ENCODE measurements at regions not wholly inside any gene's neighbourhood (a gene's known extent, or its start where the extent isn't known, plus 50 kb on each side); places are given as distances from the start of the nearest gene placed in this dataset.

DNA sequence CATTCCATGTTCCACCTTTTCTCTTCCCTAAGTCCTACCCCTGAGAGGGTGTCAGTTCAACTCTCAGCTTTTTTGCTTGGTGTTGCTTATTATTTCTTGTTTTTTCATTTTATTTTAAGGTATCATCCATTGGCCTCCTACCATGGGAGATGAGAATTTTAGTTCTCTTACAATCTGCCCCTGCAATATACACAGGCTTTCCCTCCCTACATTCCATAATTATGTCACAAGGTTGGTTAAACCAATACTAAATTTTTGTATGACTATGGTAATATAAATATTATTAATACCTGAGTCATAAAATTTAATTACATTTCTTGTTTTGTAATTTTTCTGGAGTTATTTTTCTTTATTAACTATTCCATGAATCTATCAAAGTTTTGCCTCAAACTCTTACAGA, 216.2 kb downstream of the SNX19 start:
- H3K4me3 ChIP-seq (ENCODE audit: low read length), result no peak overlapping the region
- DNase-seq (ENCODE audit: low read depth), result no peak
- TF ChIP-seq, protein P1, sequence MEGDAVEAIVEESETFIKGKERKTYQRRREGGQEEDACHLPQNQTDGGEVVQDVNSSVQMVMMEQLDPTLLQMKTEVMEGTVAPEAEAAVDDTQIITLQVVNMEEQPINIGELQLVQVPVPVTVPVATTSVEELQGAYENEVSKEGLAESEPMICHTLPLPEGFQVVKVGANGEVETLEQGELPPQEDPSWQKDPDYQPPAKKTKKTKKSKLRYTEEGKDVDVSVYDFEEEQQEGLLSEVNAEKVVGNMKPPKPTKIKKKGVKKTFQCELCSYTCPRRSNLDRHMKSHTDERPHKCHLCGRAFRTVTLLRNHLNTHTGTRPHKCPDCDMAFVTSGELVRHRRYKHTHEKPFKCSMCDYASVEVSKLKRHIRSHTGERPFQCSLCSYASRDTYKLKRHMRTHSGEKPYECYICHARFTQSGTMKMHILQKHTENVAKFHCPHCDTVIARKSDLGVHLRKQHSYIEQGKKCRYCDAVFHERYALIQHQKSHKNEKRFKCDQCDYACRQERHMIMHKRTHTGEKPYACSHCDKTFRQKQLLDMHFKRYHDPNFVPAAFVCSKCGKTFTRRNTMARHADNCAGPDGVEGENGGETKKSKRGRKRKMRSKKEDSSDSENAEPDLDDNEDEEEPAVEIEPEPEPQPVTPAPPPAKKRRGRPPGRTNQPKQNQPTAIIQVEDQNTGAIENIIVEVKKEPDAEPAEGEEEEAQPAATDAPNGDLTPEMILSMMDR (IDR thresholded peaks at IDR 0.05; ENCODE audit: insufficient read depth, low read depth, low read length, missing control alignments), result no peak

DNA sequence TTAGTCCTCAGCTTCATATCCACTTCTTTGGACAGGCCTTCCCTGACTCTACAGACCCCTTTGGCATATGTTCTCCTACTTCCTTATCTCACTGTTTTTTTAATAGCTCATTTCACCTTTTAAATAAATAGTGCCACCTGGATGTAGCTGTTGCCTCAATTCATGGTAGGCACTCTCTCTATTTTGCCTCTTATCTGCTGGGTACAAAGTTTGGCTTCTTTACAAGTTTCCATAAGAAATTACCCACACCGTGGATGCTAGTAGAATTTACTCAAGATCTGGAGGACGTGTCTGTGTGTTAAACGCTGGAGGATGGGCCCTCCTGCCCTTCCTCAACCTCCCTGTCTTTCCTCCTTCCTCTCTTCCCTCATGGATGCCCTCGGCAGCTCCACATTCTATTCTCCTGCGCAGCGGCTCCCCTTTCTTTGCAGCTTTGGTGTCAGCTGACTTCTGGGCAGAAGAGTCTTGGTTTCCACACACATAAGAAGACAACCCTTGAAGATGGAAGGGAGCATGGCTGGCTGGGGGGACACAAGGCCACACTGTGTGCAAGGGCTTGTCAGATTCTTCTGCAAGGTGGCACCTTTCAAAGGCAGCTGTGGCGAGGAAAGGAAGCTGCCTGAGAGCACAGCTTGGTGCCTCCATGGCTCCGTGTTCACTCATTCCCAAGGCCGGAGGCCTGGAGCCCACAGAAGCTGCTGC, 212.6 kb downstream of the SNX19 start:
- DNase-seq (ENCODE audit: low read depth), result no peak
- no peak overlapping the region for H3K4me3 ChIP-seq (ENCODE audit: low read length)
- TF ChIP-seq, protein P1 (IDR thresholded peaks at IDR 0.05; ENCODE audit: insufficient read depth, low read depth, low read length, missing control alignments), result no peak

DNA sequence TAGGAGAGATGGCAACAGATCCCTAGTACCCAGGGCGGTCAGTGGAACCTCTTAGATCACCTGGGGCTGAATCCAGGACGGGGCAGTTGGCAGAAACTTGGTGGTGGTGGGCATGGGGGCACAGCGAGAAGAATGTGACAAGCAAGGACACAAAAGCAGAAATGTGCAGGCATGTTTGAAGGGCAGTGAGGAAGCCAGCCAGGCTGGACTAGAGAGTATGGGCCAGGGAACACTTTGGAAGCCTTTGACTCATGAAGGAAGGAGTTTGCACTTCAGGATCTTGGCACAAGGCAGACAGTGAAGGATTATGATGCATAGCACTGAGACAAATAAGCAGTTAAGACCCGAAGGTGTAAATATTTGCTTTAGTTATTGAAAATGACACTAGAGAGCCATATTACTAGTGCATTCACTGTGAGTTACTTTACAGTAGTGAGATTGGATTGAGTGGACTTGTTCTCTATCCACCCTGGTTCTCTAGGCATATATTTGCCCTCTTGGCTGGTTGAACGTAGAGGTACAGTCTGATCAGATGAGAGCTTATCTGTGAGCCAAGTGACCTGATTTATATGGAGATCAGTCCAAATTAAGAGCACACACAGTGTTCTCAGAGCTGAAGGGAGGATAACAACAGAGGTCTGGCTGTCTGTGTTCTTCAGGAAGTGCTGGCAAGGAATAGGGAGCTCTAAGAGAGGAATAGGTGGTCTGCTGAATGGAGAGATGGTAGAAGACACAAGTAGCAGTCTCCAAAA, 210.4 kb downstream of the SNX19 start:
- TF ChIP-seq, protein P1 (IDR thresholded peaks at IDR 0.05; ENCODE audit: insufficient read depth, low read depth, low read length, missing control alignments), result no peak
- peak; percentile 39 for DNase-seq (ENCODE audit: low read depth)
- no peak overlapping the region for H3K4me3 ChIP-seq (ENCODE audit: low read length)

DNA sequence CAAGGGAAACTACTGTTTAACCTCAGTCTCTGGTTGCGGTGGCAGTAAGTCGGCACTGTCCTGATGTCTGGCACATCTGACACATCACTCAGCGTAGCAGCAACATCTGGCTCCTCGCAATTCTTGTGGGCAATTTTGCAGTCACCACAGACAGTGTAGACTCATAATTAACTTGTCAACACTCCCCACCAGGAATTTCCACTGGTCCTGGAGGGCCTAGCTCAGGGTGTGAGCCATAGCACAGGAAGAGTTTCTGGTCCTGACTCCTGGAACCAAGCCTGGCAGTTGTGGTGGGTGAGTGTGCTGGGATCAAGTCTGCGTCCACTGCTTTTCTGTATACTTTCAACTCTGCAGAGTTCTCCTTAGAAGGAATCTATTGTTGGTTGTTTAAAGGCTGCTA, 209.7 kb downstream of the SNX19 start:
- H3K4me3 ChIP-seq (ENCODE audit: low read length), result no peak overlapping the region
- DNase-seq (ENCODE audit: low read depth), result no peak
- TF ChIP-seq, protein P1 (IDR thresholded peaks at IDR 0.05; ENCODE audit: insufficient read depth, low read depth, low read length, missing control alignments), result no peak

DNA sequence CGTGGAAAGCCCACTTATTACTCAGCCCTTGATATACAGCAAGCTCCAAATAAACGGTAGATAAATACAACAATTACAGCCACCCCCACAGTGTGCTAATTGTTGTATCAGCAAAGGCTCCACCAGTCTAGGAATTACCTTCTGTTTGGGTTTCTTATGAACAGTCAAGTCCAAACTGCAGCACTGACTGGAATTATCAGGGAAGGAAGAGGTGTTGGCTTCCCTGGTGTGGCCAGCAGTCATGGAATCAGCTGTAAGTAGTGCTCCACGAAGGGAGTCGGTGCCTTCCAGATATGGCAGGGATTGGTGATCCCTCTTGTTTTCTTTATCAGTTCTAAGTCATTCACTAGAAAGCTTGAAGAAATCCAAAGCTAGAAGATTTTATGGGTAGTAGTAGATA, 209.1 kb downstream of the SNX19 start:
- H3K4me3 ChIP-seq (ENCODE audit: low read length), result no peak overlapping the region
- no peak for DNase-seq (ENCODE audit: low read depth)
- TF ChIP-seq, protein P1 (IDR thresholded peaks at IDR 0.05; ENCODE audit: insufficient read depth, low read depth, low read length, missing control alignments), result no peak

DNA sequence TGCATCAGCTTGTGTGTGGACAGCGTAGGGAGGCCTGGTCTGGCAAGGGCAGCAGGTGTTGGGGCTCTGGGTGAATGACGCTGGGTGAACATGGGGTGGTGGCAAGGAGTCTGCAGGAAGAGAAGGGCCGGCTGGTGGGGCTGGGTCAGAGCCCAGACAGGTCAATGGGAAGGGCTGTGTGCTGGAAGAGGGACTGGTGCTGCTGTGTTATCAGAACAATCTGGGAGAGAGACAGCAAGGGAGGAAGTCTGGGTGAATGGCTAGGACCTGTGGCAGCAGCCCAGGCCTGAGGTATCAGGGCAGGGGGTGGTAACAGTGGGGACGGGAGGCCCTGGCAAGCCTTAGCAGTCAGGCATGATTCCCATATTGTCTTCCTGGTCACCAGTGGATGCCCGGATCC, 206.7 kb downstream of the SNX19 start:
- H3K4me3 ChIP-seq (ENCODE audit: low read length), result no peak overlapping the region
- no peak for DNase-seq (ENCODE audit: low read depth)
- TF ChIP-seq, protein P1 (IDR thresholded peaks at IDR 0.05; ENCODE audit: insufficient read depth, low read depth, low read length, missing control alignments), result no peak

Data from epithelial cell of esophagus (primary cell).